DOHH2 (cell line): ENCODE measurements at regions not wholly inside any gene's neighbourhood (a gene's known extent, or its start where the extent isn't known, plus 50 kb on each side); places are given as distances from the start of the nearest gene placed in this dataset.

Experiments
- EZH2phosphoT487 ChIP-seq: fragments of 200-600 bp; sonication (generic); IDR thresholded peaks from 2 replicates; pipeline ENCODE4 v1.6.1; 2017; ENCODE audit warnings: borderline replicate concordance, mild to moderate bottlenecking, antibody characterized with exemption, low read length, moderate library complexity, mixed read lengths
- TF ChIP-seq, protein P1 (sequence below): fragments of 200-600 bp; sonication (generic); IDR thresholded peaks from one replicate; pipeline ENCODE4 v1.5.1; 2014; ENCODE audit warnings: antibody characterized with exemption, mild to moderate bottlenecking, low read depth, low read length; ENCODE audit not compliant: poor library complexity, severe bottlenecking

DNA sequence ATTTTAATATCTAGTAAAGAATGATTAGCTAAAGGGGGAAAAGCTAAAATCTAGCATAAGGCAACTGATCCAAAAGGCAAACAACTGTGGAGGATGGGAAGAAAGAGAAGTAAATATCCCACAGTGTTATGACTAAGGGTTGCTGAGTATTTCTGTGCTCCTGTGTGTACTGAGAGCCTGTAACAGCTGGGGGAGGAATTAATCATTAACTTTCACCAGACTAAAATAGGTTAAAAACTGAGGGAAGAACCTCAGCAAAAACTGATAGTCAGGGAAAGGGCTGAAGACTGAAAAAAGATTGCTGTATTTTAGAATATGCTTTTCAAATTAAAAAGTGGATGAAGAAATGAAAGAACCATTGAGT, 365.9 kb downstream of the CXXC4 start:
- TF ChIP-seq, protein P1, sequence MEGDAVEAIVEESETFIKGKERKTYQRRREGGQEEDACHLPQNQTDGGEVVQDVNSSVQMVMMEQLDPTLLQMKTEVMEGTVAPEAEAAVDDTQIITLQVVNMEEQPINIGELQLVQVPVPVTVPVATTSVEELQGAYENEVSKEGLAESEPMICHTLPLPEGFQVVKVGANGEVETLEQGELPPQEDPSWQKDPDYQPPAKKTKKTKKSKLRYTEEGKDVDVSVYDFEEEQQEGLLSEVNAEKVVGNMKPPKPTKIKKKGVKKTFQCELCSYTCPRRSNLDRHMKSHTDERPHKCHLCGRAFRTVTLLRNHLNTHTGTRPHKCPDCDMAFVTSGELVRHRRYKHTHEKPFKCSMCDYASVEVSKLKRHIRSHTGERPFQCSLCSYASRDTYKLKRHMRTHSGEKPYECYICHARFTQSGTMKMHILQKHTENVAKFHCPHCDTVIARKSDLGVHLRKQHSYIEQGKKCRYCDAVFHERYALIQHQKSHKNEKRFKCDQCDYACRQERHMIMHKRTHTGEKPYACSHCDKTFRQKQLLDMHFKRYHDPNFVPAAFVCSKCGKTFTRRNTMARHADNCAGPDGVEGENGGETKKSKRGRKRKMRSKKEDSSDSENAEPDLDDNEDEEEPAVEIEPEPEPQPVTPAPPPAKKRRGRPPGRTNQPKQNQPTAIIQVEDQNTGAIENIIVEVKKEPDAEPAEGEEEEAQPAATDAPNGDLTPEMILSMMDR = no peak
- no peak for TF ChIP-seq EZH2phosphoT487
